Caki2 (cell line): ENCODE measurements at regions not wholly inside any gene's neighbourhood (a gene's known extent, or its start where the extent isn't known, plus 50 kb on each side); places are given as distances from the start of the nearest gene placed in this dataset.
"Not testable (repeated sequence)": the region's sequence is repeated elsewhere in the genome, so short reads cannot be mapped to it uniquely, and the experiment has no call there.

ENCODE experiments used
- DNase-seq: peaks from one replicate; pipeline ENCODE4 v3.0.0-alpha.2; 2015; ENCODE audit warnings: low read depth
- in situ Hi-C: cut with HindIII; loops from 2 replicates; pipeline ENCODE4 v1.10.0; 2016; ENCODE audit warnings: low sequenced_read_pairs, low pct_unique_long_range_greater_than_20kb, mixed read lengths

DNA sequence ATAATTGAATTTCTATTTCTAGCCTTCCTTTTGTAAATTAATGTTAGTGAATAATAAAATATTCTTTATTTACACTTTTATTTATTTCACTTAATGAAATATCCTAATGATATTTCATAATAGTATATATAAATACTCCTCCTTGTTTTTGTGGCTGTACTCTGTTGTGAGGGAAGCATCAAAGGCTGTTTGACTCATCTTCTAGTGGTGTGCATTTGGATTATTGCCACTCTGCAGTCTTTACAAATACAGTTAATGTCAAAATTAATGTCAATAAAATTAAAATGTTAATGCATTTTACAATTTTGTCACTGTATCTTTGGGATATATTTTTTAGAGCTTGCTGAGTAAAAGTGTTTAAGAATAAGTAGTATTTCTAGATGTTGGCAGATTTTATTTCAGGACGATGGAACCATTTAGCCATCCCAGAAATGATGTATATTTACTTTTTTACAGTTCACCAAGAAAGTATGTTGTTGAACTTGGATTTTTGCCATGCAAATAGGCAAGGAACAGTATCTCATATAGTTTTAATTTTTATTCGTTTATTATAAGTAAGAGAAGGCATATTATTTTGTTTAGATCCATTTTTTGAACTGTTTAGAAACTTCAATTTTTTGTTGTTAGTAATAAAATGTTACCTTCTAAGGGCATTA is 281.2 kb upstream of the SLITRK6 start:
- in situ Hi-C loops: no loop called here
- DNase-seq: no peak

DNA sequence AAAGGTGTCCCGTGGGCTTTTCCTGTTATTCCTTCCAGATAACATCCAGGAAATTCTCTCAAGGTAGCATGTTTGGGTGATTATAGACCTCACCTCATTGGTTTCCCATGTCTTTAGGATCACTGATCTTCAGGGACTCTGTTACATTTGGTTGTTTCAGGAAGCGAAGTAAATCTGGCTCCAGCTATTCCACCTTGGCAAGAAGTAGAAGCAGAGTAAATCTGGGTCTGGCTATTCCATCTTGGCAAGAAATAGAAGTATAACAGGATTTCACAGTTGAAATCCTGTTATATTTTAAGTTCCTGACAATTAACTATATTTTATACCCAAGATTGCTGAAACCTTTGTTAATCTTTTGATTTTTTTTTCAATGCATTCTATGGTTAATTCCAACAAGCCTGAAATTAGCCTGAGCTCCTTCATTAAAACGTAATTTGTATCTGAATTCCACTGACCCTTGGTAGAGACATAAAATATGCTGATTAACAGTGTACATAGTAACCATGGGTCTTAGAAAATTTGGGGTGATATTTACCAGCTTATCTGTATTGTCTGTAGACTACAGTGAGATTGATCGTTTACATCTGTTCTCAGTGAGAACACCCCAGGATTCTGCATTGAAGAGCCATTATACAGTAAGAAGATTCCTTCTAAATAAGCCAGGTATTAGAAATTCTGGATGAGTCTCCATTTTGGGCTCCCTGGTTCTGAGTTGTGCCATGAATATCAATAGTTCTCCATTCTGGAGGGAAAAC is 267.6 kb upstream of the SLITRK6 start:
- no peak for DNase-seq
- in situ Hi-C loops: no loop called here

DNA sequence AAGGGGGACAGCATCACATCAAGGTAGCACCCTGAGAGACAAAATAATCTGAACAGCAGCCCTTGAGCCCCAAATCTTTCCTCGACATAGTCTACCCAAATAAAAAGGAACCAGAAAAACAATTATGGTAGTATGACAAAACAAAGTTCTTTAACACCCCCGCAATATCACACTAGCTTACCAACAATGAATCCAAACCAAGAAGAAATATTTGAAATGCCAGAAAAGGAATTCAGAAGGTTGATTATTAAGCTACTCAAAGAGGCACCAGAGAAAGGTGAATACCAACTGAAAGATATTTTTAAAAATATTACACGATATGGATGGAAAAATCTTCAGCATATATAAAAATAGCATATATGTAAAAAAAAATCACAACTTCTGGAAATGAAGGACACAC is 252.9 kb upstream of the SLITRK6 start:
- in situ Hi-C loops: no loop called here
- peak; percentile 14 for DNase-seq

DNA sequence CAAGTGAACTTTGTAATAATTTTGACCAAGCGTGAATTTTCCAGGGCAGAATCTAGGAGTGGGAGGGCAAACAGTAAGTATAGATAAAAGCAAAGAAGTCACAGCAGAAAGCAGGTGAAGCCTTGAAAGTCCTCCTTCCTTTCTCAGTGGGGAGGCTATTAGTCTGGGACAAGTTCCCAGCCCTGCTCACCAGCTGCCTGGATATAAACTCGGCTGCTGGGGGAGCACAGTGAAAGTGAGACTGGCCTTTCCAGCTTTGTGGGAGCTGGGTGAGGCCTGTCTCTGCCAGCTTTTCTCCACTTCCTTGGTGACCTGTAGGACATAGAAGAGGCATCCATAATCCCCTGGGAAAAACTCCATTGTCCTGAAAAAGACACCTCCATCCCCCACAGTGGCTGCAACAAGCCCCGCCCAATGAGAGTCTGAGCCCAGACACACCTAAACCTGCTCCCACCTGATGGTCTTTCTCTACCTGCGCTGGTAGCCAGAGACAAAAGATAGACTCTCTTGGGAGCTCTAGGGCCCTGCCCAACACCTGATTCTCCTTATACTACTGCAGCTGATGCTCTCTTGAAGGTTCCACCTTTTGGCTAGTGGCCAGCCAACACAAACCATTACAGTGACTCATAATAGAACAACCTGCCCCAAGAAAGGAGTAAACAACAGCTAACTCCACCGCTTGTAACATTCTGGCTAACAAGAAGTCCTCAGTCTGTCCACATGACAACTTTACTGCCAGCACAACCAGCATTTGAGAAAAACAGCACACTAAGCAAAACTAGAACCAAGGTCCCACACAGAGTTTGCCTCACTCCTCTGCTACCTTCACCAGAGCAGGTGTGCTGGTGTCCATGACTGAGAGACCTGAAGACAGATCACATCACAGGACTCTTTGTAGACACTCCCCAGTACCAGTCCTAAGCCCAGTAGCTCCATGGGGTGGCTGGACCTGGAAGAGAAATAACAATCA is 252.2 kb upstream of the SLITRK6 start:
- peak; percentile 77 for DNase-seq
- in situ Hi-C loops: no loop called here

DNA sequence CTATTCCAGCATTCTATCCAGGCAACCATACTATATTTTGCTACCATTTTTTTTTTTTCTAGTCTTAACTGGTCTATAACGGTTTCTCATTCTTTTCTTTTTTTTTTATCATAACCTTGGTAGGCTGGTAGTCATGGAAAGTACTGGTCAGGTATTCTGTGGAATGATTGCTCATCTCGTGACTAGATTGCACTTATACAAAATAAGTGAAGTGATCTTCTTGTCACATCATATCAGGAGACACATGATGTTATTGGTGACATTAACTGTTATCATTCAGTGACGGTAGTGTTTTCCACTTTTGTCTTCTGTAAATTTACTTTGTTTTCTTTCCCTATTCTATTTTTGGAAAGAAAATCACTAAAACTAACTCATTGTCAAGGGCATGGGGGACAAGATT is 239.3 kb upstream of the SLITRK6 start:
- DNase-seq: no peak
- in situ Hi-C loops: no loop called here

DNA sequence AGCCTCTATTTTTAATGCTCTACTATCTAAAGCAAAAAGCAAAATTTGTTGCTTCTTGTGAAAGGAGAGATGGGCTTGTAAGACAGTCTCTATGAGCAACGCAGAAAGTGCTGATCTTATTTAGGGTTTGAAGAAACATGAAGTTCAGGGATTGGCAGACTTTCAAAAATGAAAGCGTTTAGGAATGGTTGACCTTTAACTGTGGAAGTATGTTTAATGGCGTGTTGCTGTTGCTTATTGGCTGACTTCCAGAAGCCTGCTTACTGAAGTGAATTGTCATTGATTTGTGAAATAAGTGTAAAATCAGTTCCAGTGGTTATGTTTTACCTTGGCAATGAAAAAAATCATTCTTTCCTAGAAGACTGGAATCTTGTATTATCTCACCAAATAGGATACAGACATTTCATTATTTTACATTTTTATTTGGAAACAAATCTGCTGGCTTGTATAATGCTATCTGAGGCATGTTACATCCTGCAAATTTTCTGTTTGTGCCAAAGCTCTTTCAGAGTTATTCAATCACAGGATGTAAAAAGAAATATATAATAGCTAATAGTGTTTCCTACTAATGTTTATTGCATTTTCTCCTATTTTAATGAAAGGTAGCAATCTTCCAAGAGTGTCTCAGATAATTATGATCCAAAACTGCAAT is 221.3 kb upstream of the SLITRK6 start:
- in situ Hi-C loops: no loop called here
- peak; percentile 54 for DNase-seq

DNA sequence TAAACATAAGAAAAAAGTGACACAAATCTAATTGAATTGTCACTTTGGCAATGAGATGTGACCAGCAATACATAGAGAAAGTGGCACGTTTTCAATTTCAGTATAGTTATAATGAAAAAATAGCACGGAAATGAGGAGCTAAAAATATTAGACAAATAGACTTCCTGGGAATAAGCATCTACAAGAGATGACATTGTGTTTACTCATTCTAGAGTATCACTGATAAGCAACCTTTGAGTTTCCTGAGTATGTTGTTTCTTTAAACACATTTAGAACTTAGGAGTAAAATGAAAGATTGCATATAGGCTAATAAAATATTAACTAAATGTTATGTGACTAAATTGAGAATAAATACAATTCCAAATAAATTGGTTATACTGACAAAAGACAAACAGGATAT is 207.1 kb upstream of the SLITRK6 start:
- no peak for DNase-seq
- in situ Hi-C loops: no loop called here

DNA sequence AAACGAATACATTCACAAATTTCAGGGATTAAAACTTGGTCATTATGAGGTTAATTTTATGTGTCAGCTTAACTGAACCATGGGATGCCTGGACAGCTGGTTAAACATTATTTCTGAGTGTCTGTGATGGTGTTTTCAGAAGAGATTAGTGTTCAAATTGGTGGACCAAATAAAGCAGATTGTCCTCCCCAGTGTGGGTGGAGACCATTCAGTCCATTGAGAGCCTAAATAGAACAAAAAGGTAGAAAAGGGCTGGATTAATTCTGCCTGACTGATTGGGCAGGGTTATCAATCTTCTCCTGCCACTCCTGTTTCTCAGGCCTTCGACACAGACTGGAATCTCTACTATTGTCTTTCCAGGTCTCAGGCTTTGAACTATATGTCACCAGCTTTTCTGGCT is 203.8 kb upstream of the SLITRK6 start:
- in situ Hi-C loops: no loop called here
- peak; percentile 71 for DNase-seq

DNA sequence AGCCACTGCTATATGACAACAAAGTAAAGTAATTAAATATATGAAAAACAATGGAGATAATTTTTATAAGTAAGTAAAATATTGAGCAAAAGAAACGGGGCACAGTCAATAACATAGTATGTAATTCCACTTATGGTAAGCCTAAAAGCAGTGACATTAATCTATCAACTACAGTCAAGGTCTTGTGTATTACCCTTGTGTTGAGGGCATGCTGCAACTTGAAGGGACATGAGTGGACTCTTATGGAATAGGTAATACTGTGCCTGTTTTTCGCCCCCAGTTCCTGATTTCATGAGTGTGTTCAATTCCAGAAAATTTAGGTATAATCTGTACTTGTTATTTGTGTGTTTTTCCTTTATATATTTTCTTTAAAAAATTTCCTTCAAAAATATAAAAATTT is 201.3 kb upstream of the SLITRK6 start:
- in situ Hi-C loops: no loop called here
- no peak for DNase-seq

DNA sequence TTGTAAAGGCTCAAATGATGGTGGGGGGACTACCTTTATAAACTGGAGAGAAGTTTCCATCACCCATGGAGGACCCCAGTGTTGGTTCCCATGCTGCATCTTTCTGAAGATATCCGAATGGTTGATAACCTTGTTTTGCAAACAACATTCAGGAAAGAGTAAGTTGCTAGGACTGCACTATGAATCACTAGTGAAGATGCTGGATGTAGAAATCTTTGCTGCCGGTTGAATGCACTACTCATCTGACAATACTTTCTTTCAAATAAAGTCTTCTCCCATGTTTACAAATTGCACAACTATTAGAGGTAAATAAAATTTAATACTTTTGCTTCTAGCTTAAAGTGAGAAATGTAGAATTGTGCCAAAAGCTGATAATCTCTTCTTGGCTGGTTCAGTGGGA is 198.4 kb upstream of the SLITRK6 start:
- in situ Hi-C loops: no loop called here
- no peak for DNase-seq

DNA sequence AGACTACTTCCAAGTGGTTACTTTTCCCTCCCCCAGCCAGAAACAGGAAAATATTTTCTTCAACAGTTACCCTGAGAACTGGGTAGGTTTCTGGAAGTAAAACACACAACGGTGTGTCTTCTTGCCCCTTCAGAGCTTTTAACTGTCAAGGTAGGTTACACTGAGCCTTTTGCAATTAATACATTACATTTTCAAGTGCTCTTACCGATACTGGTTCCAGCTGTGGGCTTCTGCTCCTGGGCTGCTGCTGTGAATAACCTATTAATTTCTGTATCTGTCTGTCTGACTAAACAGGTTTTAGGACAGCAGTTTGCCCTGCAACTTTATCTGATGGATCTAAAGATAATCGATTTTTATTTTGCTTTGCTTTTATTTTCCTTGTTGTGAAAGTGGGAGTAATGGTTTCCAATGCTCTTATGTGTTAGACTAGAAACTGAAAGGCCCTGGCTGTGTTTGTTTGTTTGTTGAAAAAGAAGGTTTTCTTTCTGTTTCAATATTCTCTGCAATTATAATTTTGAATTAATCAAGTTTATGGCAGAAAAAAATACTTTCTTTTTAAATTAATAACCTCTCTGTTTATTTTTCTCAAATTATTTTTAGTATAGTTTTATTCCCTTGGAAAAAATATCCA is 196.7 kb upstream of the SLITRK6 start:
- no peak for DNase-seq
- in situ Hi-C loops: no loop called here

DNA sequence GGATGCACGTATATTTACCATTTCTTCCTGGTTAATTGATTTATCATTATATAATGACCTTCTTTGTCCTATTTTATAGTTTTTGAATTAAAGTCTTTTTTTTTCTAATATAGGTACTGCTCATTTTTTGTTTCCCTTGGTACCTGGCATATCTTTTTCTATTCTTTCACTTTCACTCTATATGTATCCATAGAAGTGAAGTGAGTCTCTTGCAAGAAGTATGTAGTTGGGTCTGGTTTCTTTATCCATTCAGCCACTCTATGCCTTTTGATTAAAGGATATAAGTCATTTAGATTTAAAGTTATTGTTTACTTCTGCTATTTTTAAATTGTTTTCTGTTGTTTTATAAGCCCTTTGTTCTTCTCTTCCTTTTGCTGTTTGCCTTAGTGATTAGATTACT is 194.3 kb upstream of the SLITRK6 start:
- no peak for DNase-seq
- in situ Hi-C loops: no loop called here

DNA sequence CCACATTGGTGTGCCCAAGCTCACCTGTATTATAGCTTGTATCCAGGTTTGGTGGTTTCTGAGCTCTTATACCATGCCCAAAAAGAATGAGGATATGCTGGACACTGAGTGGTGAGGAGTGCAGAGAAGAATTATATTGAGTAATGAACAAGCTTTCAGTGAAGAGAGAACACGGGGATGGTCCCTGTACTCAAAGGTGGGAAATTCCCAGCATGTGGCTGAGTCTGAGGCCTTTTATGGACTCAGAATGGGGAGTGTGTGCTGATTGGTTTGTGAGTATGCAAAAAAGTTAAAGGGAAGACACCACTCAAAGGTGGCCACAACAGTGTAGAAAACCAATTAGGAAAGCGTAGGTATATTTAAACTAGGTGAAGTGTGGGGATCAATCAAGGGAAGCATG is 191.2 kb upstream of the SLITRK6 start:
- DNase-seq: no peak
- in situ Hi-C loops: no loop called here

DNA sequence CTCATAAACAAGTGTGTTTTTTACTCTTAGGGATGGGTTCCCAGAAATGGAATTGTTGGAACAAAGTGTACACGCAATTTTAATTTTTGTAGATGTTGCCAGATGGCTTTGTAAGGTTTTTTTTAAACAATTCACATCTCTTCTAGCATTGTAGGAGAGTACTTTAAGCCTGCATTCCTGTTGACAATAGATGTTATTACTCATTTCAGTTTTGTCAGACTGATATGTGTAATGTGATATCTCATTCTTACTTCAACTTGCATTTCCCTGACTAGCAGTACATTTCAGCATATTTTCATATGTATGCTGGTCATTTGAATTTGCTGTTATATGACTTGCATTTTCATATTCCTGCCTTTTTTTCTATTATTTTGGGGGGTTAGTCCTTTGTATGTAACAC is 186.6 kb upstream of the SLITRK6 start:
- in situ Hi-C loops: no loop called here

DNA sequence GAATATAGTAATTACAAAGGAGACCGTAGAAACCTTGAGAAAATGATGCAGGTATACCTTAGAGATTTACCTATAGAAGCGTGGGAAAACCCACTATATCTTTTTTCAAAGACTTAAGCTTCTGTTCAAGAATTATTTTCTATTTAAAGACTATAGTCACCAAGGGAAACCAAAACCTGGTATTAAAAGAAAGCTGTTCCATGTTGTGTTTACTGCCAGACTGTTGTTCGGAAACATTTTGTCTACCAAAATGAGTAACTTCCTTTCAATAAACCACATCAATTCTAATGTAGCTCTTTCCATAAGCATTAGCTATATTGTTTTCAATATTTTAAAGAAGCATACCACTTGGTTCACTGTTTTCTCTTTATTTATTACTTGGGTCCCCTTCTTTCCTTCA is 182.9 kb upstream of the SLITRK6 start:
- in situ Hi-C loops: no loop called here
- no peak for DNase-seq

More for the DNA sequence above, 186.6 kb upstream of the SLITRK6 start:
- no peak for DNase-seq

DNA sequence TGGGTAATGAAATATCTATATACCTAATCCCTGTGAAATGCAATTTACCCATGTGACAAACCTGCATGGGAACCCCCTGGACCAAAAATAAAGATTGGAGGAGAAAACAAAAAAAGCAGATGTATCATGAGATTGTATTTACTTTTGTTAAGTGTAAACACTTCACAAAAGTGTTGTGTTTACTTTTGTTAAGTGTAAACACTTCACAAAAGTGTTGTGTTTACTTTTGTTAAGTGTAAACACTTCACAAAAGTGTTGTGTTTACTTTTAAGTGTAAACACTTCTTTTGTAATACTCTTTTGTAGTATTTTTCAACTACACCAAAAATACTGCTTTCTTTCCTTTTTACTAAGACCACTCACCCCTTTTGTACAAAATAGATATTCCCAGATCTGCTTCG is 181.2 kb upstream of the SLITRK6 start:
- DNase-seq, in situ Hi-C loops: not testable (repeated sequence)

DNA sequence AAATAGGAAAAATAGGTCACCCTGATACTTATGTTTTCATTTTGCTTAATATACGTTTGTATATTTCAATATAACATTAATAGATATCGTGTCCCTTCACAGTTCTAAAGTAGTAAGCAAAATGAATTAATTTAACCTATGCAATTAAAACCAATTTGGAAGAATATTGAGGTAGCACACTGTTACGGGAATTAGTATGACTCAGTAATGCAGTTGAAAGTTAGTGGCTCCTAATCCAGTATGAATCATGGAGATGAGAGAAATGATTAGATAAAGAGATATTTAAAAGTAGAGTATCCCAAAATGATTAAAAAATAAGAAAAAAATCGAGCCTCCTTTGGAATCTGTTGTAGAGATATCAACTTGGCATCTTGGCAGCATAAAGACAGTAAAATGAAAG is 177.0 kb upstream of the SLITRK6 start:
- DNase-seq: no peak
- in situ Hi-C loops: no loop called here
